Right lobe of liver (tissue), 6 donors: ENCODE measurements at regions not wholly inside any gene's neighbourhood (a gene's known extent, or its start where the extent isn't known, plus 50 kb on each side); places are given as distances from the start of the nearest gene placed in this dataset.

ENCODE experiments used
- ATAC-seq, 4 donors: fragments of 200-7000 bp; cut with Tn5 transposase; one replicate each; pipeline ENCODE4 v1.9.1; 2020; ENCODE audit warnings: mild to moderate bottlenecking in 4 of 4, moderate library complexity in 4 of 4
- DNase-seq, 3 donors: peaks; one replicate each; pipeline ENCODE4 v3.0.0-alpha.2; 2020
- H3K27ac ChIP-seq, 3 donors: fragments of 200-600 bp; one replicate each; pipeline ENCODE4 v1.8.0; 2022
- H3K27me3 ChIP-seq, 2 donors: fragments of 200-600 bp; one replicate each; pipeline ENCODE4 v1.8.0; 2022
- H3K36me3 ChIP-seq, 4 donors: fragments of 200-600 bp; sonication (generic) in 1 of 4; one replicate each; pipeline versions ENCODE4 v1.5.1 to v1.8.0; 2017 to 2022; ENCODE audit warnings: control low read depth in 1 of 4
- H3K4me1 ChIP-seq, 4 donors: fragments of 200-600 bp; sonication (generic) in 1 of 4; one replicate each; pipeline versions ENCODE4 v1.5.1 to v1.8.0; 2017 to 2022; ENCODE audit warnings: control low read depth in 1 of 4
- H3K4me3 ChIP-seq, 3 donors: fragments of 200-600 bp; one replicate each; pipeline ENCODE4 v1.8.0; 2022
- H3K9me3 ChIP-seq, 4 donors: fragments of 200-600 bp; sonication (generic) in 1 of 4; one replicate each; pipeline versions ENCODE4 v1.5.1 to v1.8.0; 2017 to 2022; ENCODE audit warnings: control low read depth in 1 of 4
- CTCF ChIP-seq, 4 donors: fragments of 200-600 bp in 3 of 4; fragments of 450-650 bp in 1 of 4; IDR thresholded peaks; one replicate each; pipeline versions ENCODE4 v1.5.1 to v1.8.0; 2016 to 2022; ENCODE audit warnings: antibody characterized with exemption in 4 of 4, mild to moderate bottlenecking in 2 of 4
- POLR2A ChIP-seq: fragments of 450-650 bp; IDR thresholded peaks from one replicate; pipeline ENCODE4 v1.6.1; 2017; ENCODE audit warnings: antibody characterized with exemption, mild to moderate bottlenecking
- WGBS: methylation state at CpG from one replicate; pipeline ENCODE4 v1.1.6; 2018; ENCODE audit warnings: low coverage, low lambda C conversion rate; ENCODE audit not compliant: insufficient coverage; ENCODE audit errors: missing lambda C conversion rate; 5-methylcytosine and 5-hydroxymethylcytosine counted together
- intact Hi-C, 2 donors: fragments of 100-400 bp; cut with DNase I; formaldehyde crosslinking; loops; one replicate each; pipeline versions ENCODE4 v1.11.2 to v1.14.1; 2022
- donor health status: DM: no; HTN: yes; CAD: no.
- donor health status: DM: no; HTN: no; CAD: no.
- donor health status: DM: no; HTN: no; CAD: no.
- donor health status: DM: no; HTN: yes; CAD: no.
- donor health status: DM: no; HTN: yes; CAD: no.

- H3K4me1 ChIP-seq = no peaks in the 10 kb centered on the region
- H3K27ac ChIP-seq = no peak overlapping the region
- DNase-seq = no peak
- no peaks in the 10 kb centered on the region for H3K9me3 ChIP-seq
- no peak overlapping the region for H3K4me3 ChIP-seq
- WGBS = 78% methylated on average over 5 of the region's 5 CpGs
- TF ChIP-seq CTCF (IDR thresholded peaks at IDR 0.05) (no peak), POLR2A (no peak)
- no peaks in the 10 kb centered on the region for H3K27me3 ChIP-seq
- H3K36me3 ChIP-seq = no peaks in the 10 kb centered on the region
- intact Hi-C loops = no loop called here
- no peak for ATAC-seq
Measured at GRCh38 chr9:13718539-13718938, 439.0 kb upstream of the MPDZ start.

GRCh38 chr9:13718086-13718485, 438.6 kb upstream of the MPDZ start:
- WGBS = 57% methylated on average over 4 of the region's 4 CpGs
- Histone ChIP-seq H3K4me1 (no peaks in the 10 kb centered on the region), H3K36me3 (no peaks in the 10 kb centered on the region), H3K27ac (no peak overlapping the region), H3K27me3 (no peaks in the 10 kb centered on the region), H3K9me3 (no peaks in the 10 kb centered on the region), H3K4me3 (no peak overlapping the region)
- TF ChIP-seq CTCF (IDR thresholded peaks at IDR 0.05) (no peak), POLR2A (no peak)
- no peak for ATAC-seq
- no peak for DNase-seq
- intact Hi-C loops = no loop called here

- H3K27ac ChIP-seq = no peak overlapping the region
- H3K36me3 ChIP-seq = no peaks in the 10 kb centered on the region
- DNase-seq (no peak), ATAC-seq (no peak)
- no peaks in the 10 kb centered on the region for H3K9me3 ChIP-seq
- 28% methylated on average over 3 of the region's 3 CpGs for WGBS
- TF ChIP-seq POLR2A = no peak
- TF ChIP-seq CTCF (IDR thresholded peaks at IDR 0.05) = no peak
- intact Hi-C loops = no loop called here
- H3K4me1 ChIP-seq = no peaks in the 10 kb centered on the region
- no peak overlapping the region for H3K4me3 ChIP-seq
- H3K27me3 ChIP-seq = no peaks in the 10 kb centered on the region
Measured at GRCh38 chr9:13717322-13718054, 438.0 kb upstream of the MPDZ start.

- intact Hi-C loops = no loop called here
- peak overlapping the region in 1 of 3 donors; percentile 7 for H3K27ac ChIP-seq
- WGBS = 33% methylated on average over 6 of the region's 6 CpGs
- H3K4me1 ChIP-seq = no peaks in the 10 kb centered on the region
- H3K4me3 ChIP-seq = no peak overlapping the region
- ATAC-seq (no peak), DNase-seq (no peak)
- H3K36me3 ChIP-seq = no peaks in the 10 kb centered on the region
- H3K27me3 ChIP-seq = peaks cover 0 to 3% of the 10 kb centered on the region in 2 donors
- no peaks in the 10 kb centered on the region for H3K9me3 ChIP-seq
- TF ChIP-seq CTCF (IDR thresholded peaks at IDR 0.05) (no peak), POLR2A (no peak)
Measured at GRCh38 chr9:13716601-13717321, 437.3 kb upstream of the MPDZ start.
